Endothelial cell of umbilical vein (primary cell): ENCODE measurements at regions not wholly inside any gene's neighbourhood (a gene's known extent, or its start where the extent isn't known, plus 50 kb on each side); places are given as distances from the start of the nearest gene placed in this dataset.

Experiments
- BruUV-seq: library from RNA; stranded (reverse); fragments of 400-500 nt; replicated peaks from 2 replicates; lab custom pipeline; 2021; lab: Mats Ljungman, UMichigan
- CTCF ChIA-PET: fragments of 300-600, 350-600 bp; sonication (Branson Sonifier 250); formaldehyde crosslinking; loops from one replicate; lab custom pipeline; 2021; ENCODE audit warnings: antibody characterized with exemption, inconsistent platforms; lab: Charles Lee
- POLR2A ChIA-PET: fragments of 300-600, 350-600 bp; sonication (Branson Sonifier 250); formaldehyde crosslinking; loops from one replicate; lab custom pipeline; 2021; ENCODE audit warnings: antibody characterized with exemption, inconsistent platforms; lab: Charles Lee
- DNase-seq: peaks from one replicate; pipeline ENCODE4 v3.0.0-alpha.2; 2011; ENCODE audit warnings: low read depth, low spot score
- FAIRE-seq: peaks from 2 replicates; lab custom pipeline; 2011; peaks lifted over from hg19 to GRCh38; lab: Jason Lieb, UNC
- H2AFZ ChIP-seq: 2 replicates; pipeline ENCODE4 v1.6.0; 2012; ENCODE audit warnings: low read depth, low read length, control low read depth, inconsistent platforms
- H3K27ac ChIP-seq: 2 replicates; pipeline ENCODE4 v1.5.1; 2011; ENCODE audit warnings: low read depth, mild to moderate bottlenecking, control low read depth, low read length, moderate library complexity; ENCODE audit not compliant: insufficient read depth
- H3K27me3 ChIP-seq, 2 experiments: 2 replicates each; pipeline versions ENCODE4 v1.6.0 to v1.6.1; 2011; ENCODE audit warnings: low read length in 2 of 2, mixed read lengths in 1 of 2; ENCODE audit not compliant: control insufficient read depth in 2 of 2, insufficient read depth in 2 of 2
- H3K36me3 ChIP-seq, 2 experiments: 2 replicates in 1 of 2; 3 replicates in 1 of 2; pipeline ENCODE4 v1.5.1; 2011; ENCODE audit warnings: low read length in 2 of 2, mild to moderate bottlenecking in 1 of 2, moderate library complexity in 1 of 2; ENCODE audit not compliant: control insufficient read depth in 2 of 2, insufficient read depth in 2 of 2; ENCODE audit errors: extremely low read depth in 1 of 2
- H3K4me1 ChIP-seq: 3 replicates; pipeline ENCODE4 v1.5.1; 2011; ENCODE audit warnings: mild to moderate bottlenecking, low read length; ENCODE audit not compliant: control insufficient read depth, insufficient read depth; ENCODE audit errors: extremely low read depth
- H3K4me2 ChIP-seq: 2 replicates; pipeline ENCODE4 v1.6.1; 2011; ENCODE audit warnings: low read length, control low read depth, mixed read lengths; ENCODE audit not compliant: insufficient read depth
- H3K4me3 ChIP-seq, 3 experiments: fragments of 200-600 bp in 1 of 3; sonication (generic), shearing (Covaris generic) in 1 of 3; replicated peaks in 1 of 3; 2 replicates each; pipeline ENCODE4 v1.5.1; 2011 to 2016; ENCODE audit warnings: control low read depth in 3 of 3, low read length in 3 of 3, mild to moderate bottlenecking in 2 of 3, inconsistent platforms in 1 of 3, low read depth in 1 of 3, moderate library complexity in 1 of 3; ENCODE audit not compliant: insufficient read depth in 1 of 3
- H3K79me2 ChIP-seq: 2 replicates; pipeline ENCODE4 v1.6.0; 2012; ENCODE audit warnings: low read length, inconsistent platforms; ENCODE audit not compliant: control insufficient read depth, insufficient read depth
- H3K9ac ChIP-seq: replicated peaks from 2 replicates; pipeline ENCODE3; 2011; ENCODE audit warnings: low read length, control low read depth; ENCODE audit not compliant: insufficient read depth; ENCODE audit errors: extremely low read depth
- H3K9me1 ChIP-seq: replicated peaks from 3 replicates; pipeline ENCODE4 v1.6.0; 2011; ENCODE audit warnings: mild to moderate bottlenecking, low read length; ENCODE audit not compliant: control insufficient read depth, insufficient read depth; ENCODE audit errors: extremely low read depth
- H3K9me3 ChIP-seq: replicated peaks from 2 replicates; pipeline ENCODE4 v1.5.1; 2012; ENCODE audit warnings: low read length, inconsistent platforms; ENCODE audit not compliant: control insufficient read depth, insufficient read depth
- H4K20me1 ChIP-seq: replicated peaks from 2 replicates; pipeline ENCODE3; 2011; ENCODE audit warnings: mild to moderate bottlenecking, low read length; ENCODE audit not compliant: control insufficient read depth, insufficient read depth; ENCODE audit errors: extremely low read depth
- CTCF ChIP-seq, 2 donors: IDR thresholded peaks; 1 replicate in 1 of 2; 2 replicates in 1 of 2; pipeline ENCODE4 v1.5.1; 2011; ENCODE audit warnings: low read length in 2 of 2, mild to moderate bottlenecking in 2 of 2, moderate library complexity in 2 of 2, control low read depth in 1 of 2, inconsistent platforms in 1 of 2, low read depth in 1 of 2; ENCODE audit not compliant: insufficient read depth in 1 of 2; ENCODE audit errors: extremely low read depth in 1 of 2
- EZH2 ChIP-seq: IDR thresholded peaks from 2 replicates; pipeline ENCODE4 v1.6.1; 2012; ENCODE audit warnings: borderline replicate concordance, low read depth, mild to moderate bottlenecking, moderate library complexity, low read length, inconsistent platforms; ENCODE audit not compliant: severe bottlenecking
- FOS ChIP-seq: IDR thresholded peaks from 2 replicates; pipeline ENCODE4 v1.6.1; 2011; ENCODE audit warnings: mild to moderate bottlenecking, low read length, moderate library complexity, borderline replicate concordance; ENCODE audit not compliant: insufficient read depth
- GATA2 ChIP-seq: IDR thresholded peaks from 2 replicates; pipeline ENCODE4 v1.7.0; 2011; ENCODE audit warnings: low read depth, mild to moderate bottlenecking, moderate library complexity, mixed read lengths, low read length; ENCODE audit not compliant: insufficient read length, insufficient read depth
- JUN ChIP-seq: IDR thresholded peaks from 2 replicates; pipeline ENCODE4 v1.6.1; 2011; ENCODE audit warnings: borderline replicate concordance, low read depth; ENCODE audit not compliant: insufficient read length, insufficient read depth
- MAX ChIP-seq: IDR thresholded peaks from 2 replicates; pipeline ENCODE4 v1.6.1; 2011; ENCODE audit not compliant: insufficient read depth, insufficient read length
- MYC ChIP-seq: IDR thresholded peaks from one replicate; pipeline ENCODE4 v1.6.1; 2011; ENCODE audit warnings: mild to moderate bottlenecking, low read depth, low read length
- POLR2A ChIP-seq: IDR thresholded peaks from 2 replicates; pipeline ENCODE4 v1.6.1; 2012; ENCODE audit warnings: low read depth, mild to moderate bottlenecking, control low read depth, low read length
- POLR2AphosphoS5 ChIP-seq: IDR thresholded peaks from 2 replicates; pipeline ENCODE4 v1.6.1; 2012; ENCODE audit warnings: low read depth, mild to moderate bottlenecking, control low read depth, low read length, moderate library complexity; ENCODE audit not compliant: insufficient read depth
- dilution Hi-C: fragments of 300-500 bp; cut with MboI; formaldehyde crosslinking; loops from one replicate; pipeline ENCODE4 v1.15.0; 2019; ENCODE audit warnings: low sequenced_read_pairs; ENCODE audit not compliant: extremely low pct_ligation_motif_present
- intact Hi-C: fragments of 100-400 bp; cut with micrococcal nuclease; formaldehyde crosslinking; loops from one replicate; pipeline ENCODE4 v1.10.0; 2022

GRCh38 chr13:44266772-44267171, 106.9 kb upstream of the SERP2 start:
- POLR2A ChIA-PET: no interaction called here
- FAIRE-seq (no peak), DNase-seq (no peak)
- H3K4me1 ChIP-seq: no peaks in the 10 kb centered on the region
- H3K9ac ChIP-seq: no peak overlapping the region
- H3K9me3 ChIP-seq: no peaks in the 10 kb centered on the region
- no peaks in the 10 kb centered on the region for H3K36me3 ChIP-seq
- no peak overlapping the region for H3K27ac ChIP-seq
- no peaks in the 10 kb centered on the region for H3K9me1 ChIP-seq
- H3K79me2 ChIP-seq: no peaks in the 10 kb centered on the region
- peaks cover 0 to 8% of the 10 kb centered on the region in 2 experiments for H3K27me3 ChIP-seq
- TF ChIP-seq CTCF (IDR thresholded peaks at IDR 0.05; ENCODE audit: extremely low read depth in 1 of 2, insufficient read depth in 1 of 2, low read depth in 1 of 2, low read length in 2 of 2): no peak
- no peak for TF ChIP-seq MYC
- no peak for TF ChIP-seq POLR2A
- no peak for TF ChIP-seq POLR2AphosphoS5
- TF ChIP-seq FOS: no peak
- no peak overlapping the region for H2AFZ ChIP-seq
- H3K4me3 ChIP-seq: no peak overlapping the region
- intact Hi-C loops (no loop called here), dilution Hi-C loops (no loop called here)
- CTCF ChIA-PET: no interaction called here
- H4K20me1 ChIP-seq: no peaks in the 10 kb centered on the region
- BruUV-seq: no TSS peak
- no peak overlapping the region for H3K4me2 ChIP-seq

- no peak overlapping the region for H3K9ac ChIP-seq
- no peaks in the 10 kb centered on the region for H3K4me1 ChIP-seq
- intact Hi-C loops (no loop called here), dilution Hi-C loops (no loop called here)
- H3K79me2 ChIP-seq: no peaks in the 10 kb centered on the region
- no peak overlapping the region for H3K4me3 ChIP-seq
- POLR2A ChIA-PET: no interaction called here
- BruUV-seq: no TSS peak
- no peaks in the 10 kb centered on the region for H3K36me3 ChIP-seq
- H3K9me3 ChIP-seq: no peaks in the 10 kb centered on the region
- H3K27me3 ChIP-seq: peaks cover 0 to 8% of the 10 kb centered on the region in 2 experiments
- FAIRE-seq: no peak
- H3K9me1 ChIP-seq: no peaks in the 10 kb centered on the region
- H4K20me1 ChIP-seq: no peaks in the 10 kb centered on the region
- no peak overlapping the region for H3K4me2 ChIP-seq
- no peak overlapping the region for H2AFZ ChIP-seq
- DNase-seq: no peak
- TF ChIP-seq GATA2 (no peak), MAX (no peak), POLR2AphosphoS5 (no peak), EZH2 (no peak), CTCF (IDR thresholded peaks at IDR 0.05; ENCODE audit: extremely low read depth in 1 of 2, insufficient read depth in 1 of 2, low read depth in 1 of 2, low read length in 2 of 2) (no peak), POLR2A (no peak), JUN (no peak), FOS (no peak), MYC (no peak)
- CTCF ChIA-PET: interaction anchor here (1.2 kb wide), 1 partner anchor 105 kb away, joined by 3 read pairs; no protein-coding TSS in a partner anchor
- H3K27ac ChIP-seq: no peak overlapping the region
Measured at GRCh38 chr13:44267203-44267602, 106.4 kb upstream of the SERP2 start.
